Ovary (tissue), 7 donors: ENCODE measurements at regions not wholly inside any gene's neighbourhood (a gene's known extent, or its start where the extent isn't known, plus 50 kb on each side); places are given as distances from the start of the nearest gene placed in this dataset.

Source experiments
- DNase-seq, 5 donors: peaks; one replicate each; pipeline ENCODE4 v3.0.0-alpha.2; 2019 to 2020
- H3K27ac ChIP-seq, 2 donors: fragments of 200-600 bp; one replicate each; pipeline versions ENCODE4 v1.5.1 to v1.8.0; 2019 to 2022
- H3K27me3 ChIP-seq: fragments of 200-600 bp; one replicate; pipeline ENCODE4 v1.8.0; 2022
- H3K36me3 ChIP-seq: fragments of 200-600 bp; sonication (generic); one replicate; pipeline ENCODE4 v1.5.1; 2019
- H3K4me1 ChIP-seq: one replicate; pipeline ENCODE4 v1.8.1; 2013; ENCODE audit warnings: mild to moderate bottlenecking, moderate library complexity; ENCODE audit not compliant: insufficient read depth
- H3K4me3 ChIP-seq: fragments of 200-600 bp; sonication (generic); one replicate; pipeline ENCODE4 v1.5.1; 2017
- H3K9me3 ChIP-seq, 2 donors: fragments of 200-600 bp in 1 of 2; sonication (generic) in 1 of 2; one replicate each; pipeline versions ENCODE4 v1.5.1 to v1.8.1; 2013 to 2019; ENCODE audit warnings: mild to moderate bottlenecking in 1 of 2, moderate library complexity in 1 of 2
- EP300 ChIP-seq: sonication (generic); formaldehyde crosslinking; IDR thresholded peaks from one replicate; pipeline ENCODE4 v1.6.1; 2017; ENCODE audit warnings: antibody characterized with exemption
- POLR2A ChIP-seq: fragments of 450-650 bp; IDR thresholded peaks from one replicate; pipeline ENCODE4 v1.6.1; 2017; ENCODE audit warnings: antibody characterized with exemption, mild to moderate bottlenecking, moderate library complexity
- WGBS, 3 donors: extraction: QIAGEN DNeasy Blood & Tissue Kit in 1 of 3; methylation state at CpG; one replicate each; pipeline versions ENCODE4 v1.1.5 to v1.1.7; 2013 to 2017; 5-methylcytosine and 5-hydroxymethylcytosine counted together
- intact Hi-C, 4 donors: fragments of 100-400 bp; cut with DNase I; formaldehyde crosslinking; loops; one replicate each; pipeline versions ENCODE4 v1.11.0 to v1.15.1; 2022 to 2023
- TF ChIP-seq, protein P1 (sequence below), 3 donors: fragments of 450-650 bp in 2 of 3; fragments of 200-600 bp in 1 of 3; IDR thresholded peaks; one replicate each; pipeline versions ENCODE4 v1.5.1 to v1.8.0; 2016 to 2022; ENCODE audit warnings: antibody characterized with exemption in 3 of 3, mild to moderate bottlenecking in 1 of 3
- donor health status: DM: no; HTN: no; CAD: no; lungs with moderate emphysema.
- donor health status: DM: no; HTN: no; CAD: no.
- donor health status: Bipolar disorder and iron deficiency.
- donor health status: DM: no; HTN: no; CAD: no.
- donor health status: DM: yes; HTN: yes; CAD: no.

- Histone ChIP-seq H3K4me1 (no peaks in the 10 kb centered on the region), H3K4me3 (no peak overlapping the region), H3K36me3 (no peaks in the 10 kb centered on the region), H3K9me3 (no peaks in the 10 kb centered on the region), H3K27me3 (no peaks in the 10 kb centered on the region), H3K27ac (no peak overlapping the region)
- intact Hi-C loops, result no loop called here
- TF ChIP-seq, protein P1, sequence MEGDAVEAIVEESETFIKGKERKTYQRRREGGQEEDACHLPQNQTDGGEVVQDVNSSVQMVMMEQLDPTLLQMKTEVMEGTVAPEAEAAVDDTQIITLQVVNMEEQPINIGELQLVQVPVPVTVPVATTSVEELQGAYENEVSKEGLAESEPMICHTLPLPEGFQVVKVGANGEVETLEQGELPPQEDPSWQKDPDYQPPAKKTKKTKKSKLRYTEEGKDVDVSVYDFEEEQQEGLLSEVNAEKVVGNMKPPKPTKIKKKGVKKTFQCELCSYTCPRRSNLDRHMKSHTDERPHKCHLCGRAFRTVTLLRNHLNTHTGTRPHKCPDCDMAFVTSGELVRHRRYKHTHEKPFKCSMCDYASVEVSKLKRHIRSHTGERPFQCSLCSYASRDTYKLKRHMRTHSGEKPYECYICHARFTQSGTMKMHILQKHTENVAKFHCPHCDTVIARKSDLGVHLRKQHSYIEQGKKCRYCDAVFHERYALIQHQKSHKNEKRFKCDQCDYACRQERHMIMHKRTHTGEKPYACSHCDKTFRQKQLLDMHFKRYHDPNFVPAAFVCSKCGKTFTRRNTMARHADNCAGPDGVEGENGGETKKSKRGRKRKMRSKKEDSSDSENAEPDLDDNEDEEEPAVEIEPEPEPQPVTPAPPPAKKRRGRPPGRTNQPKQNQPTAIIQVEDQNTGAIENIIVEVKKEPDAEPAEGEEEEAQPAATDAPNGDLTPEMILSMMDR (IDR thresholded peaks at IDR 0.05), result no peak
- TF ChIP-seq POLR2A (no peak), EP300 (no peak)
- no peak for DNase-seq
- WGBS, 3 donors, result 90 to 92% (median 91%) methylated on average over 3 of the region's 3 CpGs
Measured at GRCh38 chr10:62662486-62662885, 142.0 kb upstream of the ADO start.

DNA sequence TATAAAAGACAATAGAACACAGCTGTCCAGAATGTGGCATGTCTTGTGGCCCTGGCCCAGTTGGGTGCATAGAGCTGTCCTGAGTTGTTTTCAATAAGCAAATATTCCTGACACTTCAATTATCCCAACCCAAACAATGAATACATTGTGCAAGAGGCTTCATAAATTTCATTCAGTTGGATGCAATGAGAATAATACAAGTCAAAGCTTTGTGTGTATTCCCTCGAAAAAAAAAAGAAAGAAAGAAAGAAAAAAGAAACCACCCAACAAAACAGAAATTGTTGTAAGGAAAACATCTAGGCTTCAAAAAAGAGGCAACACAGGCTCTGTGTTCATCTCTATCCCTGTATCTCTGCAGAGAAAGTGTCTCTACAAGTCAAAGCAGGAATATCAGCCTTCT is 138.7 kb upstream of the ADO start:
- Histone ChIP-seq H3K4me3 (no peak overlapping the region), H3K27me3 (no peaks in the 10 kb centered on the region), H3K36me3 (no peaks in the 10 kb centered on the region), H3K9me3 (no peaks in the 10 kb centered on the region), H3K4me1 (no peaks in the 10 kb centered on the region), H3K27ac (no peak overlapping the region)
- intact Hi-C loops, result no loop called here
- DNase-seq, result no peak
- TF ChIP-seq POLR2A (no peak), EP300 (no peak)
- TF ChIP-seq, protein P1 (IDR thresholded peaks at IDR 0.05), result no peak
- 70 to 90% (median 74%) methylated on average over 1 of the region's 1 CpG for WGBS, 3 donors

- no peaks in the 10 kb centered on the region for H3K9me3 ChIP-seq
- no peaks in the 10 kb centered on the region for H3K36me3 ChIP-seq
- DNase-seq, result no peak
- 75 to 93% (median 81%) methylated on average over 2 of the region's 2 CpGs for WGBS, 3 donors
- H3K4me3 ChIP-seq, result no peak overlapping the region
- intact Hi-C loops, result no loop called here
- TF ChIP-seq POLR2A (no peak), EP300 (no peak)
- TF ChIP-seq, protein P1 (IDR thresholded peaks at IDR 0.05), result no peak
- no peak overlapping the region for H3K27ac ChIP-seq
- no peaks in the 10 kb centered on the region for H3K27me3 ChIP-seq
- no peaks in the 10 kb centered on the region for H3K4me1 ChIP-seq
Measured at GRCh38 chr10:62666275-62666674, 138.2 kb upstream of the ADO start.

DNA sequence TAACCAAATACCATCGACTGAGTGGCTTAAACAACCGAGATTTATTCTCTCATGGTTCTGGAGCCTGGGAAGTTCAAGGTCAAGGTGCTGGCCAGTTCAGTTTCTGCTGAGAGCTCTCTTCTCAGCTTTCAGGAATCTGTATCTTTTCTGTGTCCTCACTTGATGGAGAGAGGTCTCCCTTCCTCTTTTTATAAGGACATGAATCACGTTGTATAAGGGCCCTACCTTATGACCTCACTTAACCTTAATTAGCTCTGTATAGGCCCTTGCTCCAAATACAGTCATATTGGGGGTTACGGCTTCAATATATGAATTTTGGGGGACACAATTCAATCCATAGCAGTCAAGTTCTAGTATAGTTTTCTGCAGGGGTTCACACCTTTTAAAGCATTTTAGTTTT is 135.2 kb upstream of the ADO start:
- no peak overlapping the region for H3K4me3 ChIP-seq
- H3K4me1 ChIP-seq, result no peaks in the 10 kb centered on the region
- no peaks in the 10 kb centered on the region for H3K27me3 ChIP-seq
- no peaks in the 10 kb centered on the region for H3K9me3 ChIP-seq
- no peak overlapping the region for H3K27ac ChIP-seq
- DNase-seq, result no peak
- intact Hi-C loops, result no loop called here
- TF ChIP-seq, protein P1 (IDR thresholded peaks at IDR 0.05), result no peak
- no peaks in the 10 kb centered on the region for H3K36me3 ChIP-seq
- 29 to 43% (median 32%) methylated on average over 4 of the region's 4 CpGs for WGBS, 3 donors

GRCh38 chr10:62671104-62671503 is 133.4 kb upstream of the ADO start:
- DNase-seq, result no peak
- WGBS, 3 donors, result 50 to 77% (median 61%) methylated on average over 1 of the region's 1 CpG
- intact Hi-C loops, result no loop called here
- Histone ChIP-seq H3K36me3 (no peaks in the 10 kb centered on the region), H3K4me3 (no peak overlapping the region), H3K9me3 (no peaks in the 10 kb centered on the region), H3K4me1 (no peaks in the 10 kb centered on the region), H3K27ac (no peak overlapping the region), H3K27me3 (no peaks in the 10 kb centered on the region)
- TF ChIP-seq, protein P1 (IDR thresholded peaks at IDR 0.05), result no peak
- TF ChIP-seq POLR2A (no peak), EP300 (no peak)
